Upper lobe of left lung (tissue), 4 donors: ENCODE measurements at regions not wholly inside any gene's neighbourhood (a gene's known extent, or its start where the extent isn't known, plus 50 kb on each side); places are given as distances from the start of the nearest gene placed in this dataset.
"Not testable (repeated sequence)": the region's sequence is repeated elsewhere in the genome, so short reads cannot be mapped to it uniquely, and the experiment has no call there.

Experiments
- CTCF ChIP-seq, 6 experiments: fragments of 450-650 bp in 4 of 6; fragments of 200-600 bp in 2 of 6; sonication (generic) in 2 of 6; IDR thresholded peaks; one replicate each; pipeline ENCODE4 v1.5.1; 2016 to 2019; ENCODE audit warnings: antibody characterized with exemption in 6 of 6
- EP300 ChIP-seq, 4 donors: sonication (generic); formaldehyde crosslinking; IDR thresholded peaks; one replicate each; pipeline ENCODE4 v1.5.1; 2017; ENCODE audit warnings: antibody characterized with exemption in 4 of 4, control low read depth in 2 of 4
- POLR2A ChIP-seq, 4 donors: fragments of 450-650 bp; IDR thresholded peaks; one replicate each; pipeline ENCODE4 v1.5.1; 2016 to 2017; ENCODE audit warnings: antibody characterized with exemption in 4 of 4, mild to moderate bottlenecking in 2 of 4
- POLR2AphosphoS5 ChIP-seq, 2 donors: sonication (generic); formaldehyde crosslinking; IDR thresholded peaks; one replicate each; pipeline ENCODE4 v1.5.1; 2017; ENCODE audit warnings: antibody characterized with exemption in 2 of 2

GRCh38 chr4:118442115-118442837 lies 89.5 kb upstream of the PRSS12 start:
- TF ChIP-seq CTCF, POLR2A, POLR2AphosphoS5, EP300 (IDR thresholded peaks at IDR 0.05): not testable (repeated sequence)
